ENCODE measurements at regions not wholly inside any gene's neighbourhood (a gene's known extent, or its start where the extent isn't known, plus 50 kb on each side); places are given as distances from the start of the nearest gene placed in this dataset.

- Histone ChIP-seq H3K27me3 (replicated peaks; ENCODE audit: insufficient read depth) (no peaks in the 10 kb centered on the region), H3K9me3 (ENCODE audit: low read depth) (no peaks in the 10 kb centered on the region), H3K9ac (no peak overlapping the region), H3K36me3 (ENCODE audit: low read depth) (no peaks in the 10 kb centered on the region), H3K4me1 (ENCODE audit: insufficient read depth) (no peaks in the 10 kb centered on the region), H3K4me3 (no peak overlapping the region), H2AFZ (no peak overlapping the region), H3K79me2 (ENCODE audit: insufficient read depth) (no peaks in the 10 kb centered on the region), H4K20me1 (ENCODE audit: insufficient read depth) (no peaks in the 10 kb centered on the region), H3K4me2 (ENCODE audit: unreplicated experiment) (no peak overlapping the region), H3K9me2 (ENCODE audit: insufficient read depth) (no peaks in the 10 kb centered on the region), H3F3A (ENCODE audit: insufficient read depth) (no peaks in the 10 kb centered on the region), H3K27ac (no peak overlapping the region)
- no peak for DNase-seq
- in situ Hi-C loops (cut with MboI) = loop anchor here (10.0 to 25.0 kb wide), 4 partner anchors 208 to 810 kb away; no protein-coding TSS in a partner anchor
- TF ChIP-seq EZH2 (IDR thresholded peaks at IDR 0.05; ENCODE audit: insufficient read depth, poor library complexity, severe bottlenecking) = no peak
- TF ChIP-seq EZH2phosphoT487 (IDR thresholded peaks at IDR 0.05; ENCODE audit: insufficient read depth, low read depth) = no peak
- 39 to 43% methylated on average over 4 of the region's 4 CpGs for WGBS, 2 experiments (ENCODE audit: low coverage in 1 of 2, low lambda C conversion rate in 2 of 2, missing lambda C conversion rate in 2 of 2)
Measured at GRCh38 chr1:227445092-227445674, 118.2 kb upstream of the ZNF678 start.

DNA sequence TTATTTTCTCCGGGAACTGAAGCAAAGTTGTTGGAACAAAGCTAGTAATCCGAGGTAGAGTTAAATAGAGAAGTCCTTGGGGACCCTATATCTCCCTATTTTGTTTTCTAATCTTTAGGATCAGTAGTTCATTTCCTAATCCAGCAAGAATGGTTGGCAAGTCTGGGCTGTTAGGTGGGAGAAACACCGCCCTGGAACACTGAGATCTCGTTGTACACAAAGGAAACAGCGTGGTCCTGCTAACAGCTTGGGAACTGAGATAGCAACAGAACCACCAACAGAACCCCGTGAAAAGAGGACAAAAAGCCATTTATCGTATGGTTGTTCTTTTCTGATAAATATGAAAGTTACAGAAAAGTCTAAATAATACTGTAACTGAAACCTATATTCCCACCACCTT, 121.9 kb upstream of the CDC42BPA start:
- TF ChIP-seq EZH2 (IDR thresholded peaks at IDR 0.05; ENCODE audit: insufficient read depth, poor library complexity, severe bottlenecking) = no peak
- TF ChIP-seq EZH2phosphoT487 (IDR thresholded peaks at IDR 0.05; ENCODE audit: insufficient read depth, low read depth) = no peak
- DNase-seq = no peak
- H3K27ac ChIP-seq = no peak overlapping the region
- no peak overlapping the region for H3K9ac ChIP-seq
- no peaks in the 10 kb centered on the region for H3K79me2 ChIP-seq (ENCODE audit: insufficient read depth)
- H3K9me2 ChIP-seq (ENCODE audit: insufficient read depth) = no peaks in the 10 kb centered on the region
- H4K20me1 ChIP-seq (ENCODE audit: insufficient read depth) = no peaks in the 10 kb centered on the region
- H3K4me1 ChIP-seq (ENCODE audit: insufficient read depth) = no peaks in the 10 kb centered on the region
- in situ Hi-C loops (cut with MboI) = loop anchor here (10.0 to 25.0 kb wide), 4 partner anchors 203 to 805 kb away; no protein-coding TSS in a partner anchor
- 82 to 84% methylated on average over 7 of the region's 7 CpGs for whole genome bisulfite sequencing, 2 experiments (ENCODE audit: low coverage in 1 of 2, low lambda C conversion rate in 2 of 2, missing lambda C conversion rate in 2 of 2)
- H3K9me3 ChIP-seq (ENCODE audit: low read depth) = no peaks in the 10 kb centered on the region
- no peaks in the 10 kb centered on the region for H3F3A ChIP-seq (ENCODE audit: insufficient read depth)
- H3K4me3 ChIP-seq = no peak overlapping the region
- H3K36me3 ChIP-seq (ENCODE audit: low read depth) = no peaks in the 10 kb centered on the region
- H3K27me3 ChIP-seq (replicated peaks; ENCODE audit: insufficient read depth) = no peaks in the 10 kb centered on the region
- no peak overlapping the region for H3K4me2 ChIP-seq (ENCODE audit: unreplicated experiment)
- H2AFZ ChIP-seq = no peak overlapping the region

GRCh38 chr1:227437495-227438008, 119.3 kb upstream of the CDC42BPA start:
- in situ Hi-C loops (cut with MboI) = loop anchor here (25.0 kb wide), 3 partner anchors 200 to 600 kb away; no protein-coding TSS in a partner anchor
- WGBS, 2 experiments (ENCODE audit: low coverage in 1 of 2, low lambda C conversion rate in 2 of 2, missing lambda C conversion rate in 2 of 2) = 0 to 1% methylated on average over 7 of the region's 7 CpGs
- peak overlapping the region; percentile 56 for H3K9ac ChIP-seq

GRCh38 chr1:227434808-227435444, 116.6 kb upstream of the CDC42BPA start:
- no peak for DNase-seq
- H3K4me2 ChIP-seq (ENCODE audit: unreplicated experiment) = no peak overlapping the region
- no peak overlapping the region for H2AFZ ChIP-seq
- H3K27ac ChIP-seq = no peak overlapping the region
- no peaks in the 10 kb centered on the region for H3K79me2 ChIP-seq (ENCODE audit: insufficient read depth)
- H3K9me3 ChIP-seq (ENCODE audit: low read depth) = no peaks in the 10 kb centered on the region
- H3K9me2 ChIP-seq (ENCODE audit: insufficient read depth) = no peaks in the 10 kb centered on the region
- no peaks in the 10 kb centered on the region for H3K36me3 ChIP-seq (ENCODE audit: low read depth)
- no peak overlapping the region for H3K9ac ChIP-seq
- WGBS, 2 experiments (ENCODE audit: low coverage in 1 of 2, low lambda C conversion rate in 2 of 2, missing lambda C conversion rate in 2 of 2) = 72 to 78% methylated on average over 3 of the region's 3 CpGs
- H3K4me3 ChIP-seq = no peak overlapping the region
- H3K27me3 ChIP-seq (replicated peaks; ENCODE audit: insufficient read depth) = no peaks in the 10 kb centered on the region
- in situ Hi-C loops (cut with MboI) = loop anchor here (25.0 kb wide), 3 partner anchors 198 to 598 kb away; no protein-coding TSS in a partner anchor
- TF ChIP-seq EZH2phosphoT487 (IDR thresholded peaks at IDR 0.05; ENCODE audit: insufficient read depth, low read depth) (no peak), EZH2 (IDR thresholded peaks at IDR 0.05; ENCODE audit: insufficient read depth, poor library complexity, severe bottlenecking) (no peak)
- peaks cover 15% of the 10 kb centered on the region for H3K4me1 ChIP-seq (ENCODE audit: insufficient read depth)
- no peaks in the 10 kb centered on the region for H4K20me1 ChIP-seq (ENCODE audit: insufficient read depth)
- H3F3A ChIP-seq (ENCODE audit: insufficient read depth) = no peaks in the 10 kb centered on the region

More at GRCh38 chr1:227437495-227438008, 119.3 kb upstream of the CDC42BPA start:
- Histone ChIP-seq H3K4me2 (ENCODE audit: unreplicated experiment) (peak overlapping the region; percentile 84), H4K20me1 (ENCODE audit: insufficient read depth) (no peaks in the 10 kb centered on the region), H3K27me3 (replicated peaks; ENCODE audit: insufficient read depth) (no peaks in the 10 kb centered on the region), H3F3A (ENCODE audit: insufficient read depth) (no peaks in the 10 kb centered on the region), H3K9me2 (ENCODE audit: insufficient read depth) (no peaks in the 10 kb centered on the region), H2AFZ (peak overlapping the region; percentile 90), H3K4me3 (peak overlapping the region; percentile 69), H3K27ac (no peak overlapping the region), H3K9me3 (ENCODE audit: low read depth) (no peaks in the 10 kb centered on the region), H3K4me1 (ENCODE audit: insufficient read depth) (no peaks in the 10 kb centered on the region), H3K79me2 (ENCODE audit: insufficient read depth) (no peaks in the 10 kb centered on the region), H3K36me3 (ENCODE audit: low read depth) (no peaks in the 10 kb centered on the region)
- peak; percentile 73 for DNase-seq
- TF ChIP-seq EZH2phosphoT487 (IDR thresholded peaks at IDR 0.05; ENCODE audit: insufficient read depth, low read depth) = no peak
- TF ChIP-seq EZH2 (IDR thresholded peaks at IDR 0.05; ENCODE audit: insufficient read depth, poor library complexity, severe bottlenecking) = no peak
